Mammary epithelial cell (primary cell): ENCODE measurements at regions not wholly inside any gene's neighbourhood (a gene's known extent, or its start where the extent isn't known, plus 50 kb on each side); places are given as distances from the start of the nearest gene placed in this dataset.

ENCODE experiments used
- EZH2 ChIP-seq: IDR thresholded peaks from 2 replicates; pipeline ENCODE4 v1.6.1; 2012; ENCODE audit warnings: low read length, inconsistent platforms, borderline replicate concordance
- TF ChIP-seq, protein P1 (sequence below), 2 donors: IDR thresholded peaks in 1 of 2; conservative IDR thresholded peaks in 1 of 2; 2 replicates each; pipeline ENCODE4 v1.5.1; 2011 to 2012; ENCODE audit warnings: inconsistent platforms in 2 of 2, low read length in 2 of 2, mild to moderate bottlenecking in 2 of 2, control low read depth in 1 of 2, low read depth in 1 of 2; ENCODE audit not compliant: insufficient read depth in 1 of 2; ENCODE audit errors: extremely low read depth in 1 of 2

DNA sequence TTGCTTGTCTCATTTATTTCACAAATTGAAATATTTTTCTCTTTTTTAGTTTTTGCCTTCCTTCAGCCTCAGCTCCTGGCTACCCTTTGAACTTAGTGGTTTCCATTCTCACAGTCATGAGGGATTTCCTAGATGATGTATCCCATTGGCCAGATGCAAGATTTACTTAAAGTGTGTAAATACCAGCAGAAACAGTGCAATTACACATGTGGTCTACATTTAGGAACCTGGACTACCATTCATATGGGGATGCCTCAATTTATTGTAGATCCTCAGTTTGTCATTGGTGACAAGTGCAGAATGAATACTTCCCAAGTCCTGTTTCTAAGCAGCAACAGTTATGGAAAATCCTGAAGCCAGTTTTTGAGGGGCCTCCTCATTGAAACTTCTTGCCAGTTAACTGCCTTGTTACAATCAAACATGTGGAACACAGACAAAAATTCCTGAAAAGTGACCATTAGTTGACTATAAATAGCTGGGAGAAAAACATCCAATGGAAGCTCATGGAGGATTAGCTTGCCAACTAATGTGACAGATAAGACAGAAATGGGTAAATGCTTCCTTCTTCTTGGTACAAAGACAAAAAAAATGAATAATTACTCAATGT lies 113.6 kb upstream of the FER start:
- TF ChIP-seq, protein P1, sequence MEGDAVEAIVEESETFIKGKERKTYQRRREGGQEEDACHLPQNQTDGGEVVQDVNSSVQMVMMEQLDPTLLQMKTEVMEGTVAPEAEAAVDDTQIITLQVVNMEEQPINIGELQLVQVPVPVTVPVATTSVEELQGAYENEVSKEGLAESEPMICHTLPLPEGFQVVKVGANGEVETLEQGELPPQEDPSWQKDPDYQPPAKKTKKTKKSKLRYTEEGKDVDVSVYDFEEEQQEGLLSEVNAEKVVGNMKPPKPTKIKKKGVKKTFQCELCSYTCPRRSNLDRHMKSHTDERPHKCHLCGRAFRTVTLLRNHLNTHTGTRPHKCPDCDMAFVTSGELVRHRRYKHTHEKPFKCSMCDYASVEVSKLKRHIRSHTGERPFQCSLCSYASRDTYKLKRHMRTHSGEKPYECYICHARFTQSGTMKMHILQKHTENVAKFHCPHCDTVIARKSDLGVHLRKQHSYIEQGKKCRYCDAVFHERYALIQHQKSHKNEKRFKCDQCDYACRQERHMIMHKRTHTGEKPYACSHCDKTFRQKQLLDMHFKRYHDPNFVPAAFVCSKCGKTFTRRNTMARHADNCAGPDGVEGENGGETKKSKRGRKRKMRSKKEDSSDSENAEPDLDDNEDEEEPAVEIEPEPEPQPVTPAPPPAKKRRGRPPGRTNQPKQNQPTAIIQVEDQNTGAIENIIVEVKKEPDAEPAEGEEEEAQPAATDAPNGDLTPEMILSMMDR (conservative IDR thresholded peaks at IDR 0.05 in 1 of 2, IDR thresholded peaks at IDR 0.05 in 1 of 2; ENCODE audit: extremely low read depth in 1 of 2, insufficient read depth in 1 of 2, low read depth in 1 of 2, low read length in 2 of 2) = no peak
- no peak for TF ChIP-seq EZH2
